Breast epithelium (tissue), 3 donors: ENCODE measurements at regions not wholly inside any gene's neighbourhood (a gene's known extent, or its start where the extent isn't known, plus 50 kb on each side); places are given as distances from the start of the nearest gene placed in this dataset.

ENCODE experiments used
- POLR2A ChIP-seq: fragments of 450-650 bp; IDR thresholded peaks from one replicate; pipeline ENCODE4 v1.6.1; 2016; ENCODE audit warnings: antibody characterized with exemption, mild to moderate bottlenecking, moderate library complexity
- POLR2AphosphoS5 ChIP-seq, 3 donors: sonication (generic); formaldehyde crosslinking; IDR thresholded peaks; one replicate each; pipeline ENCODE4 v1.6.1; 2017; ENCODE audit warnings: antibody characterized with exemption in 3 of 3
- TF ChIP-seq, protein P1 (sequence below), 3 donors: fragments of 450-650 bp; IDR thresholded peaks; one replicate each; pipeline ENCODE4 v1.5.1; 2016 to 2017; ENCODE audit warnings: antibody characterized with exemption in 3 of 3, mild to moderate bottlenecking in 3 of 3, moderate library complexity in 3 of 3

DNA sequence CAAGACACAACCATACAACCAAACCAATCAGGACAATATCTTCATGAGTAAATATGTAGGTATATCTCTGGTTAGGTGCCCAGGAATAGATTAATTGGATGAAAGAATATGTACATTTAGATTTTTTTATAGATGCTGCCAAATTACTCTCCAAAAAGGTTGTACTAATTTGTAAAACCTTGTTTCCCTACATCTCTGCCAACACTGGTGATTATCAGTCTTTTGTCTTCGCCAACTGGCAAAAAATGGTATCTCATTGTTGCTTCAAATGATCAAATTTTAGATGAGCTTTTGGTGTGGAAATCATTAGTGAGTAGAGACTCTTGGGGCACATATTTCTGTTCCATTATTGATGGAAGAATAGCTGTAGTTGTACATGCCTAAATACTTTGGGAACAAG lies 90.7 kb upstream of the ELL2 start:
- TF ChIP-seq, protein P1, sequence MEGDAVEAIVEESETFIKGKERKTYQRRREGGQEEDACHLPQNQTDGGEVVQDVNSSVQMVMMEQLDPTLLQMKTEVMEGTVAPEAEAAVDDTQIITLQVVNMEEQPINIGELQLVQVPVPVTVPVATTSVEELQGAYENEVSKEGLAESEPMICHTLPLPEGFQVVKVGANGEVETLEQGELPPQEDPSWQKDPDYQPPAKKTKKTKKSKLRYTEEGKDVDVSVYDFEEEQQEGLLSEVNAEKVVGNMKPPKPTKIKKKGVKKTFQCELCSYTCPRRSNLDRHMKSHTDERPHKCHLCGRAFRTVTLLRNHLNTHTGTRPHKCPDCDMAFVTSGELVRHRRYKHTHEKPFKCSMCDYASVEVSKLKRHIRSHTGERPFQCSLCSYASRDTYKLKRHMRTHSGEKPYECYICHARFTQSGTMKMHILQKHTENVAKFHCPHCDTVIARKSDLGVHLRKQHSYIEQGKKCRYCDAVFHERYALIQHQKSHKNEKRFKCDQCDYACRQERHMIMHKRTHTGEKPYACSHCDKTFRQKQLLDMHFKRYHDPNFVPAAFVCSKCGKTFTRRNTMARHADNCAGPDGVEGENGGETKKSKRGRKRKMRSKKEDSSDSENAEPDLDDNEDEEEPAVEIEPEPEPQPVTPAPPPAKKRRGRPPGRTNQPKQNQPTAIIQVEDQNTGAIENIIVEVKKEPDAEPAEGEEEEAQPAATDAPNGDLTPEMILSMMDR (IDR thresholded peaks at IDR 0.05) = no peak
- no peak for TF ChIP-seq POLR2A
- no peak for TF ChIP-seq POLR2AphosphoS5 (IDR thresholded peaks at IDR 0.05)
